K562 (cell line): ENCODE measurements at regions not wholly inside any gene's neighbourhood (a gene's known extent, or its start where the extent isn't known, plus 50 kb on each side); places are given as distances from the start of the nearest gene placed in this dataset.

Source experiments
- CBX2 ChIP-seq: fragments of 200-600 bp; sonication (generic); IDR thresholded peaks from one replicate; pipeline ENCODE4 v1.6.1; 2012; ENCODE audit warnings: mild to moderate bottlenecking, low read length, inconsistent platforms; ENCODE audit not compliant: insufficient read depth, poor library complexity, severe bottlenecking
- CC2D1A ChIP-seq: fragments of 450-650 bp; IDR thresholded peaks from 2 replicates; pipeline ENCODE4 v1.6.1; 2017; ENCODE audit warnings: mild to moderate bottlenecking
- CREB1 ChIP-seq, 2 experiments: sonication (generic) in 1 of 2; formaldehyde crosslinking in 1 of 2; IDR thresholded peaks; 2 replicates each; pipeline versions ENCODE4 v1.6.1 to v1.8.0; 2012 to 2022; ENCODE audit warnings: inconsistent platforms in 1 of 2, mild to moderate bottlenecking in 1 of 2, missing genetic modification reagents in 1 of 2, moderate library complexity in 1 of 2
- HMG20B ChIP-seq: fragments of 250-450 bp; sonication (Bioruptor Pico); IDR thresholded peaks from 2 replicates; pipeline ENCODE4 v1.5.0; 2021; ENCODE audit warnings: mild to moderate bottlenecking
- MAZ ChIP-seq, 2 experiments: fragments of 450-650 bp in 1 of 2; sonication (generic) in 1 of 2; formaldehyde crosslinking; IDR thresholded peaks in 1 of 2; conservative IDR thresholded peaks in 1 of 2; 2 replicates each; pipeline versions ENCODE4 v1.4.0 to v1.5.0; 2020; ENCODE audit warnings: mild to moderate bottlenecking in 1 of 2, missing genetic modification reagents in 1 of 2
- PHF20 ChIP-seq: fragments of 450-650 bp; IDR thresholded peaks from 2 replicates; pipeline ENCODE4 v1.6.1; 2018; ENCODE audit not compliant: partially characterized antibody
- PHTF2 ChIP-seq: fragments of 250-450 bp; sonication (Bioruptor Pico); IDR thresholded peaks from 2 replicates; pipeline ENCODE4 v1.5.0; 2021; ENCODE audit warnings: mild to moderate bottlenecking
- SAFB ChIP-seq: fragments of 200-400 bp; formaldehyde crosslinking; IDR thresholded peaks from 2 replicates; pipeline ENCODE4 v1.6.1; 2017; ENCODE audit warnings: low read depth, low read length, borderline replicate concordance
- ZFX ChIP-seq: sonication (generic); formaldehyde crosslinking; IDR thresholded peaks from 2 replicates; pipeline ENCODE4 v1.8.0; 2022; ENCODE audit warnings: mild to moderate bottlenecking, missing genetic modification reagents, moderate library complexity
- ZNF41 ChIP-seq: fragments of 250-450 bp; sonication (Bioruptor Pico); conservative IDR thresholded peaks from 2 replicates; pipeline ENCODE4 v1.4.0; 2020; ENCODE audit warnings: mild to moderate bottlenecking
- ZNF57 ChIP-seq: fragments of 450-650 bp; formaldehyde crosslinking; IDR thresholded peaks from 2 replicates; pipeline ENCODE4 v1.4.0; 2020; ENCODE audit warnings: mild to moderate bottlenecking, moderate library complexity
- TF ChIP-seq, protein P1 (sequence below), 3 experiments: IDR thresholded peaks in 2 of 3; conservative IDR thresholded peaks in 1 of 3; 2 replicates each; pipeline ENCODE4 v1.5.1; 2011 to 2012; ENCODE audit warnings: low read length in 3 of 3, mild to moderate bottlenecking in 3 of 3, control low read depth in 2 of 3, improper control_type of control experiment in 1 of 3, inconsistent platforms in 1 of 3, low read depth in 1 of 3, mixed read lengths in 1 of 3, moderate library complexity in 1 of 3; ENCODE audit not compliant: insufficient read depth in 2 of 3
- TF ChIP-seq, protein P2 (sequence below): sonication (generic); formaldehyde crosslinking; IDR thresholded peaks from 2 replicates; pipeline ENCODE4 v1.8.0; 2022; ENCODE audit warnings: missing genetic modification reagents, mild to moderate bottlenecking, borderline replicate concordance
- TF ChIP-seq, protein P3 (sequence below): sonication (generic); formaldehyde crosslinking; IDR thresholded peaks from 2 replicates; pipeline ENCODE4 v1.8.1; 2022; ENCODE audit warnings: missing genetic modification reagents

DNA sequence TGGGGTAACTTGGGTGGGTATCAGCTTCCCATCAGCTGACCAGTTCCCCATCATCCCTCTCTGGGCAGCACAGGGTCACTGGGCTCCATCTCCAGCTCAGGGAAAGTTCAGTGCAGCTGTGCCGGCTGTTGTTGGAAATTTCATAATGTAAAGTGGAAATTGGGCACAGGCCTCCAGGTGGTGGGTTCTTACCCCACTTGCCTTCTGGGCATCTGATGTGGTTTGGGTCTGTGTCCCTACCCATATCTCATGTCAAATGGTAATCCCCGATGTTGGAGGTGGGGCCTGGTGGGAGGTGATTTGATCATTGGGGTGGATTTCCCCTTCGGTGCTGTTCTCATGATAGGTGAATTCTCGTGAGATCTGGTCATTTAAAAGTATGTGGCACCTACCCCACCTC is 59.7 kb upstream of the PSEN2 start:
- TF ChIP-seq, protein P1, sequence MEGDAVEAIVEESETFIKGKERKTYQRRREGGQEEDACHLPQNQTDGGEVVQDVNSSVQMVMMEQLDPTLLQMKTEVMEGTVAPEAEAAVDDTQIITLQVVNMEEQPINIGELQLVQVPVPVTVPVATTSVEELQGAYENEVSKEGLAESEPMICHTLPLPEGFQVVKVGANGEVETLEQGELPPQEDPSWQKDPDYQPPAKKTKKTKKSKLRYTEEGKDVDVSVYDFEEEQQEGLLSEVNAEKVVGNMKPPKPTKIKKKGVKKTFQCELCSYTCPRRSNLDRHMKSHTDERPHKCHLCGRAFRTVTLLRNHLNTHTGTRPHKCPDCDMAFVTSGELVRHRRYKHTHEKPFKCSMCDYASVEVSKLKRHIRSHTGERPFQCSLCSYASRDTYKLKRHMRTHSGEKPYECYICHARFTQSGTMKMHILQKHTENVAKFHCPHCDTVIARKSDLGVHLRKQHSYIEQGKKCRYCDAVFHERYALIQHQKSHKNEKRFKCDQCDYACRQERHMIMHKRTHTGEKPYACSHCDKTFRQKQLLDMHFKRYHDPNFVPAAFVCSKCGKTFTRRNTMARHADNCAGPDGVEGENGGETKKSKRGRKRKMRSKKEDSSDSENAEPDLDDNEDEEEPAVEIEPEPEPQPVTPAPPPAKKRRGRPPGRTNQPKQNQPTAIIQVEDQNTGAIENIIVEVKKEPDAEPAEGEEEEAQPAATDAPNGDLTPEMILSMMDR (IDR thresholded peaks at IDR 0.05 in 2 of 3, conservative IDR thresholded peaks at IDR 0.05 in 1 of 3; ENCODE audit: insufficient read depth in 2 of 3, low read depth in 1 of 3, low read length in 3 of 3): no peak
- no peak for TF ChIP-seq CBX2
- TF ChIP-seq ZNF41 (CRISPR knock-in tag): no peak
- no peak for TF ChIP-seq ZNF57 (CRISPR knock-in tag)
- TF ChIP-seq MAZ (CRISPR knock-in tag; conservative IDR thresholded peaks at IDR 0.05 in 1 of 2, IDR thresholded peaks at IDR 0.05 in 1 of 2): no peak
- TF ChIP-seq CREB1 (IDR thresholded peaks at IDR 0.05): no peak
- no peak for TF ChIP-seq CREB1 (CRISPR knock-in tag; IDR thresholded peaks at IDR 0.05)
- TF ChIP-seq, protein P2, sequence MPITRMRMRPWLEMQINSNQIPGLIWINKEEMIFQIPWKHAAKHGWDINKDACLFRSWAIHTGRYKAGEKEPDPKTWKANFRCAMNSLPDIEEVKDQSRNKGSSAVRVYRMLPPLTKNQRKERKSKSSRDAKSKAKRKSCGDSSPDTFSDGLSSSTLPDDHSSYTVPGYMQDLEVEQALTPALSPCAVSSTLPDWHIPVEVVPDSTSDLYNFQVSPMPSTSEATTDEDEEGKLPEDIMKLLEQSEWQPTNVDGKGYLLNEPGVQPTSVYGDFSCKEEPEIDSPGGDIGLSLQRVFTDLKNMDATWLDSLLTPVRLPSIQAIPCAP (CRISPR knock-in tag): no peak
- TF ChIP-seq, protein P3, sequence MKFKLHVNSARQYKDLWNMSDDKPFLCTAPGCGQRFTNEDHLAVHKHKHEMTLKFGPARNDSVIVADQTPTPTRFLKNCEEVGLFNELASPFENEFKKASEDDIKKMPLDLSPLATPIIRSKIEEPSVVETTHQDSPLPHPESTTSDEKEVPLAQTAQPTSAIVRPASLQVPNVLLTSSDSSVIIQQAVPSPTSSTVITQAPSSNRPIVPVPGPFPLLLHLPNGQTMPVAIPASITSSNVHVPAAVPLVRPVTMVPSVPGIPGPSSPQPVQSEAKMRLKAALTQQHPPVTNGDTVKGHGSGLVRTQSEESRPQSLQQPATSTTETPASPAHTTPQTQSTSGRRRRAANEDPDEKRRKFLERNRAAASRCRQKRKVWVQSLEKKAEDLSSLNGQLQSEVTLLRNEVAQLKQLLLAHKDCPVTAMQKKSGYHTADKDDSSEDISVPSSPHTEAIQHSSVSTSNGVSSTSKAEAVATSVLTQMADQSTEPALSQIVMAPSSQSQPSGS (CRISPR knock-in tag): no peak
- no peak for TF ChIP-seq CC2D1A
- TF ChIP-seq PHTF2 (CRISPR knock-in tag): no peak
- TF ChIP-seq PHF20: no peak
- no peak for TF ChIP-seq ZFX
- TF ChIP-seq HMG20B (CRISPR knock-in tag): no peak
- TF ChIP-seq SAFB: no peak
